Fibroblast of skin of scalp (primary cell): ENCODE measurements at regions not wholly inside any gene's neighbourhood (a gene's known extent, or its start where the extent isn't known, plus 50 kb on each side); places are given as distances from the start of the nearest gene placed in this dataset.

Experiments
- DNase-seq: peaks from one replicate; pipeline ENCODE4 v3.0.0-alpha.2; 2013

DNA sequence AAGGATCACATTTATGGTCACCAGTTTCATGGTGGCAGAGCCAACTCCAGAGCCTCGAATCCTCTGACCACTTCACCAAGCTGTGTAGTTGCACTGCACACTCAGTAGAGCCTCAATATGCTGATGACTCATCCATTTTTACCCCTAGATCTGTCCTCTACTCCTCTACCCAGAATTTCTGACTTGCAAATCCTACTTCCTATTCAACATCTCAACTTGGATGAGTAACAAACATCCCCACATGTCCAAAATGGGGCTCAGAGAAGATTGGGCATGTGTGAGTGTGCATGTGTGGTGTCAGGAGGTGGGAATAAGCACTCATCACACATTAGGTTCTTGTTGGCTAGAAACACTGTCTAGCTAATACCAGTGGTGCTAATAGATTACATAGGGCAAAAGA lies 57.8 kb upstream of the IGFBP2 start:
- DNase-seq, result no peak

- DNase-seq, result no peak
Observed at GRCh38 chr2:216576616-216577015, 56.6 kb upstream of the IGFBP2 start.

DNA sequence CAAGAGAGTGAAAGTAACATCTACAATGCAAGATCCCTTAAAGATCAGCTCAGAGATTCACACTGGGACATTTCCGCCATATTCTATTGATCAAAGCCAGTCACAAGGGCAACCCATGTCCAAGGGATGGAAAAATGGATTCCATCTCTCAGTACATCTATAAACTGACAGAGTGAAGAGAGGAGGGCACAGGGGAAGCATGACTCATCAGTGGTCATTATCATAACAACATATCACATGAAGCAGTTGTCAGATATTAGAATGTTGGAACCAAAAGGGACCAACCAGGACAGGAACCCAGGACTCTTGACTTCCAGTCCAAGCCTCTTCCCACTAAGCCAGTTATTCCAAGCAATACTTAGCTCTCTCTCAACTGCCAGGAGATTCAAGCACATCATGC lies 54.9 kb upstream of the IGFBP2 start:
- DNase-seq, result peak; percentile 48

GRCh38 chr2:216583147-216583546 lies 50.1 kb upstream of the IGFBP2 start:
- peak; percentile 83 for DNase-seq
